HCT116 (cell line): ENCODE measurements at regions not wholly inside any gene's neighbourhood (a gene's known extent, or its start where the extent isn't known, plus 50 kb on each side); places are given as distances from the start of the nearest gene placed in this dataset.

Source experiments
- ATAC-seq: fragments of 200-7000 bp; cut with Tn5 transposase; 2 replicates; pipeline ENCODE4 v1.9.1; 2020; ENCODE audit warnings: mild to moderate bottlenecking, moderate library complexity
- BruUV-seq: library from RNA; stranded (reverse); fragments of 400-500 nt; replicated peaks from 2 replicates; lab custom pipeline; 2021; lab: Mats Ljungman, UMichigan
- CTCF ChIA-PET: fragments of 300-600 bp; sonication (Branson Sonifier 250); formaldehyde crosslinking; loops from one replicate; lab custom pipeline; 2021; ENCODE audit warnings: antibody characterized with exemption; lab: Charles Lee
- POLR2A ChIA-PET: fragments of 300-600, 350-600 bp; sonication (Branson Sonifier 250); formaldehyde crosslinking; loops from one replicate; lab custom pipeline; 2021; ENCODE audit warnings: antibody characterized with exemption; lab: Charles Lee
- RAD21 ChIA-PET, 2 experiments: fragments of 300-600 bp; sonication (Branson Sonifier 250); formaldehyde crosslinking; loops; one replicate each; lab custom pipeline; 2023; ENCODE audit warnings: low total read pairs in 2 of 2; ENCODE audit not compliant: uncharacterized antibody in 2 of 2, unreplicated experiment in 2 of 2, low non-redundant PET in 1 of 2; lab: Charles Lee
- DNase-seq: peaks from one replicate; pipeline ENCODE4 v3.0.0-alpha.2; 2010; ENCODE audit warnings: low read depth, low spot score
- H2AFZ ChIP-seq: fragments of 200-600 bp; shearing (Covaris generic), sonication (generic); 2 replicates; pipeline ENCODE4 v1.6.1; 2017; ENCODE audit warnings: low read depth, mixed run types, mixed read lengths, antibody characterized with exemption, low read length; ENCODE audit not compliant: poor library complexity, severe bottlenecking
- H3K27ac ChIP-seq: 2 replicates; pipeline ENCODE4 v1.5.1; 2012; ENCODE audit warnings: low read depth, low read length
- H3K27me3 ChIP-seq: fragments of 200-600 bp; sonication (generic); 2 replicates; pipeline ENCODE4 v1.6.1; 2016; ENCODE audit warnings: mixed run types, low read length, mixed read lengths; ENCODE audit not compliant: insufficient read depth
- H3K36me3 ChIP-seq, 2 experiments: fragments of 200-500 bp in 1 of 2; fragments of 200-600 bp in 1 of 2; sonication (Bioruptor generic) in 1 of 2; sonication (generic) in 1 of 2; 2 replicates each; pipeline versions ENCODE4 v1.5.1 to v1.6.1; 2014 to 2016; ENCODE audit warnings: low read length in 2 of 2, inconsistent platforms in 1 of 2, mixed read lengths in 1 of 2, mixed run types in 1 of 2; ENCODE audit not compliant: insufficient read depth in 2 of 2, control insufficient read depth in 1 of 2
- H3K4me1 ChIP-seq, 2 experiments: fragments of 200-600 bp in 1 of 2; sonication (generic) in 1 of 2; 2 replicates each; pipeline versions ENCODE4 v1.5.1 to v1.6.1; 2012 to 2017; ENCODE audit warnings: low read length in 2 of 2, inconsistent platforms in 1 of 2, mild to moderate bottlenecking in 1 of 2, mixed read lengths in 1 of 2, mixed run types in 1 of 2, moderate library complexity in 1 of 2; ENCODE audit not compliant: insufficient read depth in 2 of 2, control insufficient read depth in 1 of 2
- H3K4me2 ChIP-seq: fragments of 200-600 bp; sonication (generic); 2 replicates; pipeline ENCODE4 v1.6.1; 2017; ENCODE audit warnings: mixed run types, low read length, mixed read lengths
- H3K4me3 ChIP-seq, 2 experiments: fragments of 200-600 bp in 1 of 2; sonication (generic) in 1 of 2; replicated peaks in 1 of 2; 2 replicates each; pipeline ENCODE4 v1.5.1; 2011 to 2016; ENCODE audit warnings: low read length in 2 of 2, control low read depth in 1 of 2, low read depth in 1 of 2, mild to moderate bottlenecking in 1 of 2, mixed read lengths in 1 of 2, mixed run types in 1 of 2
- H3K79me2 ChIP-seq: fragments of 200-600 bp; sonication (generic); 2 replicates; pipeline ENCODE4 v1.6.1; 2017; ENCODE audit warnings: mild to moderate bottlenecking, mixed run types, low read length, moderate library complexity, mixed read lengths; ENCODE audit not compliant: insufficient read depth
- H3K9ac ChIP-seq: fragments of 200-600 bp; sonication (generic); 2 replicates; pipeline ENCODE4 v1.6.1; 2016; ENCODE audit warnings: low read length, mixed read lengths
- H3K9me2 ChIP-seq: fragments of 200-600 bp; sonication (generic), shearing (Covaris generic); 2 replicates; pipeline ENCODE4 v1.6.1; 2017; ENCODE audit warnings: mixed run types, mild to moderate bottlenecking, moderate library complexity; ENCODE audit not compliant: insufficient read depth
- H3K9me3 ChIP-seq, 2 experiments: fragments of 200-500 bp in 1 of 2; fragments of 200-600 bp in 1 of 2; sonication (Bioruptor generic) in 1 of 2; sonication (generic) in 1 of 2; 2 replicates each; pipeline ENCODE4 v1.6.1; 2014 to 2017; ENCODE audit warnings: low read length in 2 of 2, mixed read lengths in 2 of 2, inconsistent platforms in 1 of 2, low read depth in 1 of 2, mild to moderate bottlenecking in 1 of 2, mixed run types in 1 of 2, moderate library complexity in 1 of 2; ENCODE audit not compliant: control insufficient read depth in 1 of 2, insufficient read depth in 1 of 2
- H4K20me1 ChIP-seq: fragments of 200-600 bp; sonication (generic), shearing (Covaris generic); 2 replicates; pipeline ENCODE4 v1.6.1; 2017; ENCODE audit warnings: mixed run types, mild to moderate bottlenecking, moderate library complexity; ENCODE audit not compliant: insufficient read depth
- CEBPB ChIP-seq: IDR thresholded peaks from 2 replicates; pipeline ENCODE4 v1.6.1; 2012; ENCODE audit warnings: low read depth
- EZH2 ChIP-seq: fragments of 200-600 bp; sonication (generic); IDR thresholded peaks from 2 replicates; pipeline ENCODE4 v1.6.1; 2017; ENCODE audit warnings: antibody characterized with exemption, mixed run types
- EZH2phosphoT487 ChIP-seq: fragments of 200-600 bp; IDR thresholded peaks from 2 replicates; pipeline ENCODE4 v1.6.1; 2018; ENCODE audit warnings: antibody characterized with exemption, borderline replicate concordance
- FOSL1 ChIP-seq: IDR thresholded peaks from 2 replicates; pipeline ENCODE4 v1.6.1; 2012; ENCODE audit warnings: low read depth
- POLR2AphosphoS5 ChIP-seq: IDR thresholded peaks from 2 replicates; pipeline ENCODE4 v1.6.1; 2011; ENCODE audit warnings: mild to moderate bottlenecking, low read depth, low read length, moderate library complexity
- RAD21 ChIP-seq: IDR thresholded peaks from 2 replicates; pipeline ENCODE4 v1.6.1; 2012; ENCODE audit warnings: low read depth, mild to moderate bottlenecking
- SP1 ChIP-seq: IDR thresholded peaks from 2 replicates; pipeline ENCODE4 v1.6.1; 2012; ENCODE audit warnings: low read depth
- SRF ChIP-seq: IDR thresholded peaks from 2 replicates; pipeline ENCODE4 v1.6.1; 2012; ENCODE audit warnings: low read depth
- TCF7L2 ChIP-seq: IDR thresholded peaks from 2 replicates; pipeline ENCODE4 v1.7.0; 2011; ENCODE audit warnings: borderline replicate concordance, inconsistent platforms; ENCODE audit not compliant: insufficient read depth, insufficient read length; ENCODE audit errors: extremely low read depth
- ZFX ChIP-seq: fragments of 450-650 bp; IDR thresholded peaks from 2 replicates; pipeline ENCODE4 v1.6.1; 2017
- ZNF274 ChIP-seq: fragments of 200-500 bp; sonication (Bioruptor generic); IDR thresholded peaks from 2 replicates; pipeline ENCODE4 v1.6.1; 2014; ENCODE audit warnings: mild to moderate bottlenecking, low read depth, low read length, inconsistent platforms
- intact Hi-C: fragments of 100-400 bp; cut with micrococcal nuclease; formaldehyde crosslinking; loops from 2 replicates; pipeline ENCODE4 v1.10.0; 2022

- ChIA-PET CTCF (no interaction called here), POLR2A (no interaction called here), RAD21 (no interaction called here)
- Histone ChIP-seq H2AFZ (no peak overlapping the region), H3K9me3 (no peaks in the 10 kb centered on the region), H3K79me2 (no peaks in the 10 kb centered on the region), H4K20me1 (no peaks in the 10 kb centered on the region), H3K4me1 (no peaks in the 10 kb centered on the region), H3K4me3 (no peak overlapping the region), H3K27me3 (no peaks in the 10 kb centered on the region), H3K36me3 (no peaks in the 10 kb centered on the region), H3K27ac (no peak overlapping the region), H3K4me2 (no peak overlapping the region), H3K9ac (no peak overlapping the region), H3K9me2 (no peaks in the 10 kb centered on the region)
- DNase-seq (no peak), ATAC-seq (no peak)
- intact Hi-C loops = no loop called here
- no TSS peak for BruUV-seq
- TF ChIP-seq SP1 = no peak
- no peak for TF ChIP-seq RAD21
- no peak for TF ChIP-seq EZH2
- TF ChIP-seq TCF7L2 = no peak
- no peak for TF ChIP-seq FOSL1
- no peak for TF ChIP-seq ZNF274
- TF ChIP-seq SRF = no peak
- no peak for TF ChIP-seq CEBPB
- TF ChIP-seq ZFX = no peak
- no peak for TF ChIP-seq POLR2AphosphoS5
Measured at GRCh38 chr6:11848852-11849731, 70.5 kb upstream of the ADTRP start.

DNA sequence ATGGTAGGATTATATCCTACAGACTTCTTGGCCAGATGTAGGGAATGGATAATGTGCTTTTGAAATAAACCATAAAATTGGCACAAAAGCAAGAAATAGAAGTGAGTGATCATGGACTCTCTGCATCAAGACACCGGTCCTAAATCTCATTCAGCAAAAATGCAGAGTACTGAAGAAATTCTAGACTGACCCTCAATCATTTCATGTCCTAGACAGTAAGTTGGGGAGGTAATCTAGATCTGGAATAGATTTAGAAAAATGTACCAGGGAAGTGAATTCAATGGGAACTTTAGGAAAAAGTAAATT lies 69.7 kb upstream of the ADTRP start:
- no peak for TF ChIP-seq EZH2phosphoT487
- no peaks in the 10 kb centered on the region for H3K9me2 ChIP-seq
- intact Hi-C loops = no loop called here
- no peak overlapping the region for H3K27ac ChIP-seq
- RAD21 ChIA-PET = no interaction called here
- POLR2A ChIA-PET = no interaction called here
- ATAC-seq (no peak), DNase-seq (no peak)
- H2AFZ ChIP-seq = no peak overlapping the region
- CTCF ChIA-PET = no interaction called here
- no peaks in the 10 kb centered on the region for H3K79me2 ChIP-seq
- no peak overlapping the region for H3K4me2 ChIP-seq
- no peaks in the 10 kb centered on the region for H3K27me3 ChIP-seq
- no peak overlapping the region for H3K9ac ChIP-seq
- H4K20me1 ChIP-seq = no peaks in the 10 kb centered on the region
- no peaks in the 10 kb centered on the region for H3K4me1 ChIP-seq
- no peaks in the 10 kb centered on the region for H3K9me3 ChIP-seq
- BruUV-seq = no TSS peak
- no peak overlapping the region for H3K4me3 ChIP-seq
- no peaks in the 10 kb centered on the region for H3K36me3 ChIP-seq
